ENCODE measurements at regions not wholly inside any gene's neighbourhood (a gene's known extent, or its start where the extent isn't known, plus 50 kb on each side); places are given as distances from the start of the nearest gene placed in this dataset.

GRCh38 chr2:66866331-66867062, 431.6 kb downstream of the MEIS1 start:
- H3K4me2 ChIP-seq (ENCODE audit: insufficient read depth, low read length), result no peak overlapping the region

GRCh38 chr2:66867063-66867441, 432.1 kb downstream of the MEIS1 start:
- Histone ChIP-seq H4K20me1 (replicated peaks; ENCODE audit: control insufficient read depth, extremely low read depth, insufficient read depth, low read length) (no peaks in the 10 kb centered on the region), H3K4me2 (ENCODE audit: insufficient read depth, low read length) (no peak overlapping the region), H3K4me3 (replicated peaks in 1 of 3; ENCODE audit: insufficient read depth in 1 of 3, low read depth in 1 of 3, low read length in 3 of 3) (no peak overlapping the region), H3K27me3 (ENCODE audit: control insufficient read depth in 2 of 2, insufficient read depth in 2 of 2, low read length in 2 of 2) (peaks cover 0 to 2% of the 10 kb centered on the region in 2 experiments), H3K79me2 (ENCODE audit: control insufficient read depth, insufficient read depth, low read length) (no peaks in the 10 kb centered on the region), H3K36me3 (ENCODE audit: control insufficient read depth in 2 of 2, extremely low read depth in 1 of 2, insufficient read depth in 2 of 2, low read length in 2 of 2) (no peaks in the 10 kb centered on the region), H3K9ac (replicated peaks; ENCODE audit: extremely low read depth, insufficient read depth, low read length) (no peak overlapping the region), H3K9me1 (replicated peaks; ENCODE audit: control insufficient read depth, extremely low read depth, insufficient read depth, low read length) (no peaks in the 10 kb centered on the region), H3K27ac (ENCODE audit: insufficient read depth, low read depth, low read length) (no peak overlapping the region), H3K9me3 (replicated peaks; ENCODE audit: control insufficient read depth, insufficient read depth, low read length) (no peaks in the 10 kb centered on the region), H3K4me1 (ENCODE audit: control insufficient read depth, extremely low read depth, insufficient read depth, low read length) (peaks cover 3% of the 10 kb centered on the region), H2AFZ (ENCODE audit: low read depth, low read length) (no peak overlapping the region)
- no peak for FAIRE-seq
- TF ChIP-seq EZH2 (IDR thresholded peaks at IDR 0.05; ENCODE audit: borderline replicate concordance, low read depth, low read length, severe bottlenecking) (no peak), POLR2A (IDR thresholded peaks at IDR 0.05; ENCODE audit: low read depth, low read length) (no peak), MYC (IDR thresholded peaks at IDR 0.05; ENCODE audit: low read depth, low read length) (no peak)
- DNase-seq (ENCODE audit: low read depth, low spot score), result no peak
- intact Hi-C loops (cut with micrococcal nuclease) (no loop called here), dilution Hi-C loops (cut with MboI; ENCODE audit: extremely low pct_ligation_motif_present, low sequenced_read_pairs) (no loop called here)
- CTCF ChIA-PET, result interaction anchor here (1.5 kb wide), 1 partner anchor 9 kb away, joined by 4 read pairs; no protein-coding TSS in a partner anchor
- BruUV-seq (replicated peaks), result no TSS peak
- POLR2A ChIA-PET, result no interaction called here

More at GRCh38 chr2:66866331-66867062, 431.6 kb downstream of the MEIS1 start:
- no peaks in the 10 kb centered on the region for H4K20me1 ChIP-seq (replicated peaks; ENCODE audit: control insufficient read depth, extremely low read depth, insufficient read depth, low read length)
- DNase-seq (ENCODE audit: low read depth, low spot score) (no peak), FAIRE-seq (no peak)
- intact Hi-C loops (cut with micrococcal nuclease) (no loop called here), dilution Hi-C loops (cut with MboI; ENCODE audit: extremely low pct_ligation_motif_present, low sequenced_read_pairs) (no loop called here)
- no peak overlapping the region for H3K4me3 ChIP-seq (replicated peaks in 1 of 3; ENCODE audit: insufficient read depth in 1 of 3, low read depth in 1 of 3, low read length in 3 of 3)
- no peak overlapping the region for H3K9ac ChIP-seq (replicated peaks; ENCODE audit: extremely low read depth, insufficient read depth, low read length)
- peaks cover 0 to 2% of the 10 kb centered on the region in 2 experiments for H3K27me3 ChIP-seq (ENCODE audit: control insufficient read depth in 2 of 2, insufficient read depth in 2 of 2, low read length in 2 of 2)
- no TSS peak for BruUV-seq (replicated peaks)
- no peaks in the 10 kb centered on the region for H3K36me3 ChIP-seq (ENCODE audit: control insufficient read depth in 2 of 2, extremely low read depth in 1 of 2, insufficient read depth in 2 of 2, low read length in 2 of 2)
- no peak overlapping the region for H3K27ac ChIP-seq (ENCODE audit: insufficient read depth, low read depth, low read length)
- TF ChIP-seq FOS (IDR thresholded peaks at IDR 0.05; ENCODE audit: borderline replicate concordance, insufficient read depth, low read length), result no peak
- H3K9me1 ChIP-seq (replicated peaks; ENCODE audit: control insufficient read depth, extremely low read depth, insufficient read depth, low read length), result no peaks in the 10 kb centered on the region
- H3K9me3 ChIP-seq (replicated peaks; ENCODE audit: control insufficient read depth, insufficient read depth, low read length), result no peaks in the 10 kb centered on the region
- ChIA-PET CTCF (interaction anchor here (1.5 kb wide), 1 partner anchor 10 kb away, joined by 4 read pairs; no protein-coding TSS in a partner anchor), POLR2A (no interaction called here)
- no peak overlapping the region for H2AFZ ChIP-seq (ENCODE audit: low read depth, low read length)
- peaks cover 2% of the 10 kb centered on the region for H3K4me1 ChIP-seq (ENCODE audit: control insufficient read depth, extremely low read depth, insufficient read depth, low read length)
- H3K79me2 ChIP-seq (ENCODE audit: control insufficient read depth, insufficient read depth, low read length), result no peaks in the 10 kb centered on the region

All from endothelial cell of umbilical vein (primary cell).